Neuronal stem cell (in vitro differentiated cells): ENCODE measurements at regions not wholly inside any gene's neighbourhood (a gene's known extent, or its start where the extent isn't known, plus 50 kb on each side); places are given as distances from the start of the nearest gene placed in this dataset.
"Not testable (repeated sequence)": the region's sequence is repeated elsewhere in the genome, so short reads cannot be mapped to it uniquely, and the experiment has no call there.

Experiments
- DNase-seq: peaks from one replicate; pipeline ENCODE4 v3.0.0-alpha.2; 2013; ENCODE audit warnings: low spot score
- H2AFZ ChIP-seq: one replicate; pipeline ENCODE4 v1.6.1; 2013; ENCODE audit warnings: mild to moderate bottlenecking, low read length, inconsistent platforms
- H2AK5ac ChIP-seq: 2 replicates; pipeline ENCODE4 v1.6.1; 2013; ENCODE audit warnings: low read depth, mild to moderate bottlenecking, inconsistent platforms, low read length, moderate library complexity, mixed read lengths
- H2BK120ac ChIP-seq: 2 replicates; pipeline ENCODE4 v1.6.1; 2013; ENCODE audit warnings: low read depth, mild to moderate bottlenecking, inconsistent platforms, low read length, moderate library complexity, mixed read lengths
- H2BK12ac ChIP-seq: one replicate; pipeline ENCODE4 v1.6.1; 2013; ENCODE audit warnings: low read length, inconsistent platforms
- H2BK15ac ChIP-seq: 2 replicates; pipeline ENCODE4 v1.6.1; 2013; ENCODE audit warnings: mild to moderate bottlenecking, low read length, inconsistent platforms, mixed read lengths
- H2BK5ac ChIP-seq: one replicate; pipeline ENCODE4 v1.6.1; 2013; ENCODE audit warnings: inconsistent platforms, mild to moderate bottlenecking, low read length, moderate library complexity
- H3K14ac ChIP-seq: one replicate; pipeline ENCODE4 v1.6.1; 2013; ENCODE audit warnings: low read length, inconsistent platforms
- H3K18ac ChIP-seq: 2 replicates; pipeline ENCODE4 v1.6.1; 2013; ENCODE audit warnings: low read length, inconsistent platforms
- H3K23ac ChIP-seq: 2 replicates; pipeline ENCODE4 v1.6.1; 2013; ENCODE audit warnings: low read depth, mild to moderate bottlenecking, mixed read lengths, low read length, inconsistent platforms; ENCODE audit not compliant: poor library complexity
- H3K27ac ChIP-seq: replicated peaks from 3 replicates; pipeline ENCODE4 v1.5.1; 2013; ENCODE audit warnings: low read length, inconsistent platforms
- H3K27me3 ChIP-seq, 3 experiments: 2 replicates each; pipeline ENCODE4 v1.6.1; 2013; ENCODE audit warnings: low read length in 3 of 3, mild to moderate bottlenecking in 2 of 3, inconsistent platforms in 1 of 3, low read depth in 1 of 3, mixed read lengths in 1 of 3, moderate library complexity in 1 of 3; ENCODE audit not compliant: control insufficient read depth in 3 of 3, insufficient read depth in 3 of 3
- H3K36me3 ChIP-seq, 2 donors: replicated peaks in 1 of 2; 2 replicates each; pipeline ENCODE4 v1.6.1; 2013; ENCODE audit warnings: low read length in 2 of 2; ENCODE audit not compliant: control insufficient read depth in 2 of 2, insufficient read depth in 2 of 2
- H3K4ac ChIP-seq: 2 replicates; pipeline ENCODE4 v1.6.1; 2013; ENCODE audit warnings: inconsistent platforms, mild to moderate bottlenecking, low read length, moderate library complexity
- H3K4me1 ChIP-seq, 2 donors: 1 replicate in 1 of 2; 2 replicates in 1 of 2; pipeline ENCODE4 v1.6.1; 2013; ENCODE audit warnings: low read length in 2 of 2, low read depth in 1 of 2; ENCODE audit not compliant: control insufficient read depth in 2 of 2, insufficient read depth in 1 of 2
- H3K4me2 ChIP-seq: one replicate; pipeline ENCODE4 v1.6.1; 2013; ENCODE audit warnings: mild to moderate bottlenecking, low read length, inconsistent platforms; ENCODE audit not compliant: insufficient read depth, poor library complexity, severe bottlenecking
- H3K4me3 ChIP-seq, 2 donors: 2 replicates each; pipeline ENCODE4 v1.5.1; 2013; ENCODE audit warnings: low read length in 2 of 2, mild to moderate bottlenecking in 2 of 2, inconsistent platforms in 1 of 2, moderate library complexity in 1 of 2
- H3K79me1 ChIP-seq: one replicate; pipeline ENCODE4 v1.6.1; 2013; ENCODE audit warnings: low read depth, mild to moderate bottlenecking, inconsistent platforms, low read length, moderate library complexity
- H3K9ac ChIP-seq: one replicate; pipeline ENCODE4 v1.6.1; 2013; ENCODE audit warnings: mild to moderate bottlenecking, low read depth, low read length, inconsistent platforms; ENCODE audit not compliant: poor library complexity
- H3K9me3 ChIP-seq, 2 donors: replicated peaks in 1 of 2; 2 replicates each; pipeline versions ENCODE3 to v1.6.1; 2013; ENCODE audit warnings: low read length in 2 of 2, mild to moderate bottlenecking in 2 of 2, inconsistent platforms in 1 of 2, low read depth in 1 of 2, mixed read lengths in 1 of 2, moderate library complexity in 1 of 2; ENCODE audit not compliant: control insufficient read depth in 2 of 2, insufficient read depth in 1 of 2
- H4K8ac ChIP-seq: one replicate; pipeline ENCODE4 v1.6.1; 2013; ENCODE audit warnings: low read depth, mild to moderate bottlenecking, inconsistent platforms, low read length, moderate library complexity
- H4K91ac ChIP-seq: one replicate; pipeline ENCODE4 v1.6.1; 2013; ENCODE audit warnings: low read length, low read depth, mild to moderate bottlenecking, inconsistent platforms; ENCODE audit not compliant: poor library complexity
- WGBS, 2 donors: extraction: QIAGEN DNeasy Blood & Tissue Kit; methylation state at CpG; one replicate each; pipeline ENCODE4 v1.1.7; 2013; ENCODE audit warnings: missing lambda C conversion rate in 2 of 2, mixed read lengths in 1 of 2; ENCODE audit not compliant: insufficient read length in 2 of 2, insufficient replicate concordance in 1 of 2; ENCODE audit errors: extremely low coverage in 2 of 2; 5-methylcytosine and 5-hydroxymethylcytosine counted together

- no CpG with 5 or more reads among the region's 9 CpGs for WGBS, 2 donors
- H3K4me3 ChIP-seq: no peak overlapping the region
- no peak overlapping the region for H2BK15ac ChIP-seq
- H3K79me1 ChIP-seq: no peaks in the 10 kb centered on the region
- no peak overlapping the region for H3K4me2 ChIP-seq
- H4K8ac ChIP-seq: no peak overlapping the region
- H2AFZ ChIP-seq: peak overlapping the region; percentile 70
- no peak overlapping the region for H4K91ac ChIP-seq
- H3K14ac ChIP-seq: no peak overlapping the region
- no peak overlapping the region for H3K4ac ChIP-seq
- H3K18ac ChIP-seq: peak overlapping the region; percentile 81
- no peak overlapping the region for H2BK12ac ChIP-seq
- DNase-seq: no peak
- no peak overlapping the region for H3K27ac ChIP-seq
- H3K4me1 ChIP-seq: peaks cover 4 to 19% of the 10 kb centered on the region in 2 donors
- H3K23ac ChIP-seq: no peak overlapping the region
- no peak overlapping the region for H2BK120ac ChIP-seq
- no peaks in the 10 kb centered on the region for H3K9me3 ChIP-seq
- peak overlapping the region; percentile 11 for H2AK5ac ChIP-seq
- H3K9ac ChIP-seq: no peak overlapping the region
- peak overlapping the region; percentile 62 for H2BK5ac ChIP-seq
- no peaks in the 10 kb centered on the region for H3K36me3 ChIP-seq
- no peaks in the 10 kb centered on the region for H3K27me3 ChIP-seq
Measured at GRCh38 chr5:17412760-17413671, 85.0 kb upstream of the TAF11L2 start.

DNA sequence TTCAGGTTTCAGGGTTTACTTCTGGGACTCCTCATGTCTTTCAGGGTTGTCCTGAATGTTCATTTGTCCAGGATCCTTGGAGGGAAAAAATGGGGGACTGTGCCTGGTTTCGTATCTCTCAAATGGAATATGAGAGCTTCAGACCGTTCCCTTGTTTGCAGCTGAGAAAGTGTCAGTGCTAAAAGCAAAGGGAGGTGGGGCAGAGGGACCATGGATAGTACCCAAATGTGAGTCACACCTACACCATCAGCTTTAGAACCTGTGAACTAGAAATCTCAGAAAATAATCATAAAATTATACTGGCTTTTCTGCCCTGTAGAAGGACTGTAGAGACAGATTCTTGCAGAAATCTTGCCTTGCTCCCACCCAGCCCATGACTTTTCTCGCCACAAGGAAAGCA is 84.3 kb upstream of the TAF11L2 start:
- no peak overlapping the region for H4K91ac ChIP-seq
- no peak overlapping the region for H3K9ac ChIP-seq
- H3K79me1 ChIP-seq: no peaks in the 10 kb centered on the region
- no peak overlapping the region for H3K14ac ChIP-seq
- H3K4me1 ChIP-seq: peaks cover 4 to 19% of the 10 kb centered on the region in 2 donors
- no peak for DNase-seq
- no peak overlapping the region for H3K4me3 ChIP-seq
- H3K27me3 ChIP-seq: no peaks in the 10 kb centered on the region
- no peak overlapping the region for H2BK5ac ChIP-seq
- H3K36me3 ChIP-seq: no peaks in the 10 kb centered on the region
- peak overlapping the region; percentile 70 for H2AFZ ChIP-seq
- no peaks in the 10 kb centered on the region for H3K9me3 ChIP-seq
- H3K4me2 ChIP-seq: no peak overlapping the region
- H3K18ac ChIP-seq: no peak overlapping the region
- no peak overlapping the region for H3K4ac ChIP-seq
- no peak overlapping the region for H2AK5ac ChIP-seq
- no peak overlapping the region for H3K27ac ChIP-seq
- H4K8ac ChIP-seq: no peak overlapping the region
- no peak overlapping the region for H2BK120ac ChIP-seq
- H3K23ac ChIP-seq: no peak overlapping the region
- no peak overlapping the region for H2BK15ac ChIP-seq
- WGBS, 2 donors: no CpG with 5 or more reads among the region's 3 CpGs
- H2BK12ac ChIP-seq: no peak overlapping the region

DNA sequence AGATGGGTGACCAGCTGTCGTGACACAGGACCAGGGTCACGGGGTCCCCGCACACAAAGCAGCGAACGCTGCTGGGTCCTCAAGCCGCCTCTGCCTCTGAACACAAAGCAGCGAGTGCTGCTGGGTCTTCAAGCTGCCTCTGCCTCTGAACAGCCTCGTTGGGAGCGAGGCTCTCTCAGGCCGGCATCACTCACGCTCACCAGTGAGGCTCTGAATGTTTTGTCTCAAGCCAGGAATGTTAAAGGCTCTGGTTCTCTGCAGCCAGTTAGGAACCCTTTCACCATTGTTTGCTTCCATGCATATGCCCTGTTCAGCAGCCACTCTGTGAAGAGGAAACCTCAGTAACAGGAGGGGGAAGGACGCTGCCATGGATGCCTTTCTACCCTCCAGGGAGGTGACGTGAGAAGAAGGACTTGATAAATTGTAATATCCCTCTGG is 82.7 kb upstream of the TAF11L2 start:
- H3K23ac ChIP-seq: no peak overlapping the region
- no peaks in the 10 kb centered on the region for H3K27me3 ChIP-seq
- no peak overlapping the region for H4K91ac ChIP-seq
- H4K8ac ChIP-seq: no peak overlapping the region
- H3K36me3 ChIP-seq: no peaks in the 10 kb centered on the region
- no peak overlapping the region for H3K9ac ChIP-seq
- WGBS, 2 donors: no CpG with 5 or more reads among the region's 13 CpGs
- peak; percentile 62 for DNase-seq
- peak overlapping the region; percentile 58 for H3K27ac ChIP-seq
- H3K4me3 ChIP-seq: peak overlapping the region in 1 of 2 donors; percentile 32
- H2BK15ac ChIP-seq: no peak overlapping the region
- no peak overlapping the region for H3K14ac ChIP-seq
- H3K18ac ChIP-seq: peak overlapping the region; percentile 60
- H2AK5ac ChIP-seq: no peak overlapping the region
- peak overlapping the region; percentile 89 for H2AFZ ChIP-seq
- no peak overlapping the region for H3K4me2 ChIP-seq
- peaks cover 4 to 19% of the 10 kb centered on the region in 2 donors for H3K4me1 ChIP-seq
- no peak overlapping the region for H3K4ac ChIP-seq
- no peak overlapping the region for H2BK5ac ChIP-seq
- no peaks in the 10 kb centered on the region for H3K79me1 ChIP-seq
- no peak overlapping the region for H2BK120ac ChIP-seq
- no peaks in the 10 kb centered on the region for H3K9me3 ChIP-seq
- H2BK12ac ChIP-seq: no peak overlapping the region

GRCh38 chr5:17416374-17416773 is 81.7 kb upstream of the TAF11L2 start:
- not testable (repeated sequence) for H2AK5ac ChIP-seq, H3K9me3 ChIP-seq, H3K9ac ChIP-seq, H3K14ac ChIP-seq, H4K8ac ChIP-seq, H2BK120ac ChIP-seq, H2BK5ac ChIP-seq, H2BK15ac ChIP-seq, H2BK12ac ChIP-seq, H3K79me1 ChIP-seq, H4K91ac ChIP-seq, H3K27me3 ChIP-seq, DNase-seq, H3K4ac ChIP-seq, H3K18ac ChIP-seq, H3K27ac ChIP-seq, H3K36me3 ChIP-seq, H3K23ac ChIP-seq, H3K4me3 ChIP-seq, H2AFZ ChIP-seq, H3K4me2 ChIP-seq
- peaks cover 4 to 19% of the 10 kb centered on the region in 2 donors for H3K4me1 ChIP-seq
- WGBS, 2 donors: no CpG with 5 or more reads among the region's 4 CpGs
